ENCODE measurements at regions not wholly inside any gene's neighbourhood (a gene's known extent, or its start where the extent isn't known, plus 50 kb on each side); places are given as distances from the start of the nearest gene placed in this dataset.

GRCh38 chr9:21556581-21557427 is 74.7 kb upstream of the IFNE start:
- TF ChIP-seq POLR2A (IDR thresholded peaks at IDR 0.05; ENCODE audit: low read length) (no peak), GATA1 (IDR thresholded peaks at IDR 0.05; ENCODE audit: low read depth, low read length) (no peak)
- no peak for DNase-seq

GRCh38 chr9:21557428-21557768 is 75.3 kb upstream of the IFNE start:
- TF ChIP-seq GATA1 (IDR thresholded peaks at IDR 0.05; ENCODE audit: low read depth, low read length) (no peak), POLR2A (IDR thresholded peaks at IDR 0.05; ENCODE audit: low read length) (no peak)
- no peak for DNase-seq

- no peak for DNase-seq
- no peak for TF ChIP-seq GATA1 (IDR thresholded peaks at IDR 0.05; ENCODE audit: low read depth, low read length)
- TF ChIP-seq POLR2A (IDR thresholded peaks at IDR 0.05; ENCODE audit: low read length) = no peak
Observed at GRCh38 chr9:21558079-21558478, 76.0 kb upstream of the IFNE start.

GRCh38 chr9:21558615-21559401 is 76.7 kb upstream of the IFNE start:
- DNase-seq = no peak
- TF ChIP-seq POLR2A (IDR thresholded peaks at IDR 0.05; ENCODE audit: low read length) (no peak), GATA1 (IDR thresholded peaks at IDR 0.05; ENCODE audit: low read depth, low read length) (no peak)

GRCh38 chr9:21559402-21560280 is 77.5 kb upstream of the IFNE start:
- TF ChIP-seq GATA1 (IDR thresholded peaks at IDR 0.05; ENCODE audit: low read depth, low read length) = no peak
- no peak for TF ChIP-seq POLR2A (IDR thresholded peaks at IDR 0.05; ENCODE audit: low read length)
- peak; percentile 6 to 7 for DNase-seq

GRCh38 chr9:21560281-21560745 is 78.2 kb upstream of the IFNE start:
- TF ChIP-seq POLR2A (IDR thresholded peaks at IDR 0.05; ENCODE audit: low read length) (no peak), GATA1 (IDR thresholded peaks at IDR 0.05; ENCODE audit: low read depth, low read length) (no peak)
- no peak for DNase-seq

GRCh38 chr9:21561502-21561901 is 79.4 kb upstream of the IFNE start:
- TF ChIP-seq POLR2A (IDR thresholded peaks at IDR 0.05; ENCODE audit: low read length) (no peak), GATA1 (IDR thresholded peaks at IDR 0.05; ENCODE audit: low read depth, low read length) (no peak)
- no peak for DNase-seq

- no peak for TF ChIP-seq POLR2A (IDR thresholded peaks at IDR 0.05; ENCODE audit: low read length)
- no peak for TF ChIP-seq GATA1 (IDR thresholded peaks at IDR 0.05; ENCODE audit: low read depth, low read length)
- no peak for DNase-seq
Observed at GRCh38 chr9:21564175-21564574, 82.1 kb upstream of the IFNE start.

- no peak for TF ChIP-seq GATA1 (IDR thresholded peaks at IDR 0.05; ENCODE audit: low read depth, low read length)
- TF ChIP-seq POLR2A (IDR thresholded peaks at IDR 0.05; ENCODE audit: low read length) = no peak
- no peak for DNase-seq
Observed at GRCh38 chr9:21565155-21565554, 83.0 kb upstream of the IFNE start.

GRCh38 chr9:21567926-21568325 is 85.8 kb upstream of the IFNE start:
- DNase-seq = no peak
- TF ChIP-seq POLR2A (IDR thresholded peaks at IDR 0.05; ENCODE audit: low read length) (no peak), GATA1 (IDR thresholded peaks at IDR 0.05; ENCODE audit: low read depth, low read length) (no peak)

GRCh38 chr9:21568484-21568883 is 86.4 kb upstream of the IFNE start:
- TF ChIP-seq GATA1 (IDR thresholded peaks at IDR 0.05; ENCODE audit: low read depth, low read length) (no peak), POLR2A (IDR thresholded peaks at IDR 0.05; ENCODE audit: low read length) (no peak)
- DNase-seq = no peak

- TF ChIP-seq POLR2A (IDR thresholded peaks at IDR 0.05; ENCODE audit: low read length) (no peak), GATA1 (IDR thresholded peaks at IDR 0.05; ENCODE audit: low read depth, low read length) (no peak)
Observed at GRCh38 chr9:21569721-21570120, 87.6 kb upstream of the IFNE start.

GRCh38 chr9:21570643-21571275 is 88.6 kb upstream of the IFNE start:
- no peak for TF ChIP-seq POLR2A (IDR thresholded peaks at IDR 0.05; ENCODE audit: low read length)
- no peak for TF ChIP-seq GATA1 (IDR thresholded peaks at IDR 0.05; ENCODE audit: low read depth, low read length)

More at GRCh38 chr9:21569721-21570120, 87.6 kb upstream of the IFNE start:
- no peak for DNase-seq

More at GRCh38 chr9:21570643-21571275, 88.6 kb upstream of the IFNE start:
- no peak for DNase-seq

Data from erythroblast (primary cell).